H1 (cell line): ENCODE measurements at regions not wholly inside any gene's neighbourhood (a gene's known extent, or its start where the extent isn't known, plus 50 kb on each side); places are given as distances from the start of the nearest gene placed in this dataset.

Source experiments
- CTCF ChIA-PET: fragments of 300-600 bp; sonication (Branson Sonifier 250); formaldehyde crosslinking; loops from one replicate; lab custom pipeline; 2021; ENCODE audit not compliant: partially characterized antibody; lab: Charles Lee
- POLR2A ChIA-PET: fragments of 300-600 bp; sonication (Branson Sonifier 250); formaldehyde crosslinking; loops from one replicate; lab custom pipeline; 2021; ENCODE audit warnings: inconsistent platforms; ENCODE audit not compliant: partially characterized antibody; lab: Charles Lee
- DNase-seq, 2 experiments: peaks; one replicate each; pipeline versions ENCODE4 v3.0.0 to v3.0.0-alpha.2; 2010 to 2022; ENCODE audit warnings: low spot score in 2 of 2, low read depth in 1 of 2, mixed read lengths in 1 of 2
- FAIRE-seq: peaks from 2 replicates; lab custom pipeline; 2011; peaks lifted over from hg19 to GRCh38; lab: Jason Lieb, UNC
- H2AFZ ChIP-seq: 2 replicates; pipeline ENCODE4 v1.8.1; 2012; ENCODE audit warnings: low read length, inconsistent platforms
- H2AK5ac ChIP-seq: 2 replicates; pipeline ENCODE4 v1.6.1; 2013; ENCODE audit warnings: low read depth, low read length
- H2BK120ac ChIP-seq: replicated peaks from 2 replicates; pipeline ENCODE3; 2013; ENCODE audit warnings: low read depth, low read length, inconsistent platforms
- H2BK12ac ChIP-seq: 2 replicates; pipeline ENCODE4 v1.6.1; 2013; ENCODE audit warnings: low read depth, low read length
- H2BK15ac ChIP-seq: 2 replicates; pipeline ENCODE4 v1.6.1; 2013; ENCODE audit warnings: low read length
- H2BK20ac ChIP-seq: 2 replicates; pipeline ENCODE4 v1.6.1; 2013; ENCODE audit warnings: low read length
- H2BK5ac ChIP-seq: 2 replicates; pipeline ENCODE4 v1.6.1; 2013; ENCODE audit warnings: low read depth, low read length
- H3K14ac ChIP-seq: 2 replicates; pipeline ENCODE4 v1.6.1; 2013; ENCODE audit warnings: inconsistent platforms; ENCODE audit not compliant: insufficient read length
- H3K18ac ChIP-seq: 2 replicates; pipeline ENCODE4 v1.6.1; 2013; ENCODE audit warnings: low read length; ENCODE audit errors: extremely low read depth
- H3K23ac ChIP-seq: 2 replicates; pipeline ENCODE4 v1.6.1; 2013; ENCODE audit warnings: inconsistent platforms; ENCODE audit not compliant: insufficient read length
- H3K23me2 ChIP-seq: 2 replicates; pipeline ENCODE4 v1.6.1; 2013; ENCODE audit warnings: low read depth, low read length
- H3K27ac ChIP-seq: 2 replicates; pipeline ENCODE4 v1.6.1; 2011; ENCODE audit warnings: low read depth, low read length, inconsistent platforms
- H3K27me3 ChIP-seq, 4 experiments: replicated peaks in 1 of 4; 1 replicate in 1 of 4; 2 replicates in 3 of 4; pipeline versions ENCODE4 v1.6.1 to v1.8.1; 2011 to 2013; ENCODE audit warnings: low read length in 3 of 4, mild to moderate bottlenecking in 3 of 4, inconsistent platforms in 2 of 4, mixed read lengths in 2 of 4, moderate library complexity in 1 of 4; ENCODE audit not compliant: control insufficient read depth in 3 of 4, insufficient read depth in 3 of 4; ENCODE audit errors: extremely low read depth in 1 of 4
- H3K36me3 ChIP-seq, 4 experiments: 2 replicates each; pipeline versions ENCODE4 v1.6.1 to v1.8.1; 2011 to 2013; ENCODE audit warnings: mild to moderate bottlenecking in 4 of 4, low read length in 3 of 4, moderate library complexity in 2 of 4, control low read depth in 1 of 4, inconsistent platforms in 1 of 4; ENCODE audit not compliant: insufficient read depth in 4 of 4, control insufficient read depth in 2 of 4
- H3K4ac ChIP-seq: replicated peaks from 2 replicates; pipeline ENCODE3; 2013; ENCODE audit warnings: low read length, low read depth, mixed read lengths, inconsistent platforms; ENCODE audit not compliant: insufficient read length
- H3K4me1 ChIP-seq, 4 experiments: replicated peaks in 1 of 4; 1 replicate in 1 of 4; 2 replicates in 3 of 4; pipeline versions ENCODE4 v1.6.1 to v1.8.1; 2011 to 2013; ENCODE audit warnings: low read length in 3 of 4, inconsistent platforms in 2 of 4, mixed read lengths in 1 of 4; ENCODE audit not compliant: insufficient read depth in 4 of 4, control insufficient read depth in 3 of 4
- H3K4me2 ChIP-seq, 2 experiments: 2 replicates each; pipeline versions ENCODE4 v1.6.1 to v1.8.1; 2011 to 2013; ENCODE audit warnings: low read depth in 2 of 2, low read length in 2 of 2, control low read depth in 1 of 2, inconsistent platforms in 1 of 2, mild to moderate bottlenecking in 1 of 2; ENCODE audit not compliant: insufficient read depth in 1 of 2
- H3K4me3 ChIP-seq, 4 experiments: fragments of 200-600, 300-600 bp in 1 of 4; sonication (generic), shearing (Covaris generic), sonication (Bioruptor Twin) in 1 of 4; 2 replicates each; pipeline versions ENCODE4 v1.5.1 to v1.8.1; 2011 to 2016; ENCODE audit warnings: low read length in 4 of 4, low read depth in 3 of 4, control low read depth in 2 of 4, inconsistent platforms in 2 of 4, mild to moderate bottlenecking in 2 of 4, mixed read lengths in 1 of 4, moderate library complexity in 1 of 4; ENCODE audit not compliant: insufficient read depth in 2 of 4; ENCODE audit errors: extremely low read depth in 1 of 4
- H3K56ac ChIP-seq: replicated peaks from 2 replicates; pipeline ENCODE3; 2013; ENCODE audit warnings: low read depth, mild to moderate bottlenecking, mixed read lengths, low read length, inconsistent platforms; ENCODE audit not compliant: insufficient read length
- H3K79me1 ChIP-seq: 2 replicates; pipeline ENCODE4 v1.6.1; 2013; ENCODE audit warnings: low read depth, low read length, control low read depth
- H3K79me2 ChIP-seq, 2 experiments: 2 replicates each; pipeline versions ENCODE4 v1.6.1 to v1.8.1; 2012 to 2013; ENCODE audit warnings: low read length in 2 of 2, mild to moderate bottlenecking in 2 of 2, inconsistent platforms in 1 of 2; ENCODE audit not compliant: insufficient read depth in 2 of 2, control insufficient read depth in 1 of 2
- H3K9ac ChIP-seq, 4 experiments: replicated peaks in 1 of 4; 1 replicate in 1 of 4; 2 replicates in 3 of 4; pipeline versions ENCODE4 v1.6.1 to v1.8.1; 2011 to 2013; ENCODE audit warnings: low read depth in 3 of 4, low read length in 3 of 4, control low read depth in 2 of 4, mild to moderate bottlenecking in 2 of 4, moderate library complexity in 2 of 4, inconsistent platforms in 1 of 4; ENCODE audit errors: extremely low read depth in 1 of 4
- H3K9me3 ChIP-seq, 2 experiments: 2 replicates each; pipeline versions ENCODE4 v1.6.1 to v1.8.1; 2012 to 2013; ENCODE audit warnings: mild to moderate bottlenecking in 2 of 2, moderate library complexity in 2 of 2, control low read depth in 1 of 2, inconsistent platforms in 1 of 2, low read depth in 1 of 2, low read length in 1 of 2, mixed read lengths in 1 of 2; ENCODE audit not compliant: insufficient read depth in 2 of 2
- H4K20me1 ChIP-seq, 2 experiments: replicated peaks in 1 of 2; 2 replicates each; pipeline versions ENCODE3 to v1.8.1; 2011 to 2013; ENCODE audit warnings: inconsistent platforms in 2 of 2, low read length in 2 of 2, mild to moderate bottlenecking in 1 of 2; ENCODE audit not compliant: insufficient read depth in 2 of 2, control insufficient read depth in 1 of 2
- H4K5ac ChIP-seq: 2 replicates; pipeline ENCODE4 v1.6.1; 2013; ENCODE audit warnings: low read length, low read depth, mixed read lengths, inconsistent platforms; ENCODE audit not compliant: insufficient read length
- H4K8ac ChIP-seq: 2 replicates; pipeline ENCODE4 v1.8.0; 2013; ENCODE audit warnings: mild to moderate bottlenecking, moderate library complexity, low read length, inconsistent platforms; ENCODE audit not compliant: insufficient read depth; ENCODE audit errors: extremely low read depth
- H4K91ac ChIP-seq: replicated peaks from 2 replicates; pipeline ENCODE3; 2013; ENCODE audit warnings: low read length, mixed read lengths, inconsistent platforms; ENCODE audit not compliant: insufficient read length
- RBBP5 ChIP-seq: IDR thresholded peaks from 2 replicates; pipeline ENCODE4 v1.7.1; 2012; ENCODE audit warnings: low read depth, mild to moderate bottlenecking, inconsistent platforms, low read length, moderate library complexity, borderline replicate concordance
- WGBS, 2 experiments: shearing (Covaris generic) in 1 of 2; methylation state at CpG; one replicate each; pipeline versions ENCODE4 v1.1.6 to v1.1.7; 2013 to 2015; ENCODE audit warnings: low lambda C conversion rate in 2 of 2, mixed read lengths in 2 of 2, inconsistent platforms in 1 of 2, low coverage in 1 of 2, missing lambda C conversion rate in 1 of 2; ENCODE audit not compliant: insufficient replicate concordance in 2 of 2, insufficient coverage in 1 of 2, insufficient read length in 1 of 2; ENCODE audit errors: extremely low coverage in 1 of 2, missing lambda C conversion rate in 1 of 2; 5-methylcytosine and 5-hydroxymethylcytosine counted together
- TF ChIP-seq, protein P1 (sequence below): IDR thresholded peaks from 2 replicates; pipeline ENCODE4 v1.6.1; 2011; ENCODE audit warnings: low read depth, mild to moderate bottlenecking, low read length; ENCODE audit not compliant: insufficient read depth

GRCh38 chr2:4873876-4874593 lies 818.1 kb upstream of the SOX11 start:
- Histone ChIP-seq H3K56ac (no peak overlapping the region), H4K91ac (no peak overlapping the region), H2AK5ac (no peak overlapping the region), H2BK15ac (no peak overlapping the region), H3K27ac (no peak overlapping the region), H2BK20ac (no peak overlapping the region), H3K23me2 (no peaks in the 10 kb centered on the region; the same call in 1 of the 2 replicates), H3K79me1 (no peaks in the 10 kb centered on the region), H4K20me1 (no peaks in the 10 kb centered on the region), H3K4me1 (no peaks in the 10 kb centered on the region), H3K4me3 (no peak overlapping the region), H4K5ac (no peak overlapping the region), H3K9me3 (no peaks in the 10 kb centered on the region), H2BK120ac (no peak overlapping the region), H3K36me3 (no peaks in the 10 kb centered on the region), H3K27me3 (no peaks in the 10 kb centered on the region), H4K8ac (no peak overlapping the region), H3K18ac (no peak overlapping the region), H3K23ac (no peak overlapping the region), H3K9ac (no peak overlapping the region), H2BK12ac (no peak overlapping the region), H3K79me2 (no peaks in the 10 kb centered on the region), H3K4ac (no peak overlapping the region), H3K4me2 (no peak overlapping the region), H3K14ac (no peak overlapping the region), H2BK5ac (no peak overlapping the region), H2AFZ (no peak overlapping the region)
- FAIRE-seq (no peak), DNase-seq (no peak)
- ChIA-PET CTCF (no interaction called here), POLR2A (no interaction called here)
- 85% methylated on average over 3 of the region's 3 CpGs; no CpG with 5 or more reads in 1 of the 2 experiments for WGBS, 2 experiments
- no peak for TF ChIP-seq RBBP5
- TF ChIP-seq, protein P1, sequence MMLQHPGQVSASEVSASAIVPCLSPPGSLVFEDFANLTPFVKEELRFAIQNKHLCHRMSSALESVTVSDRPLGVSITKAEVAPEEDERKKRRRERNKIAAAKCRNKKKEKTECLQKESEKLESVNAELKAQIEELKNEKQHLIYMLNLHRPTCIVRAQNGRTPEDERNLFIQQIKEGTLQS = no peak
